HG03558 (cell line): ENCODE measurements at regions not wholly inside any gene's neighbourhood (a gene's known extent, or its start where the extent isn't known, plus 50 kb on each side); places are given as distances from the start of the nearest gene placed in this dataset.
"Not testable (repeated sequence)": the region's sequence is repeated elsewhere in the genome, so short reads cannot be mapped to it uniquely, and the experiment has no call there.

ENCODE experiments used
- ATAC-seq: cut with Tn5 transposase; IDR thresholded peaks from one replicate; pipeline ENCODE4 v1.9.1; 2021; ENCODE audit warnings: moderate number of reproducible peaks; ENCODE audit not compliant: unreplicated experiment; ENCODE audit errors: extremely low read depth

DNA sequence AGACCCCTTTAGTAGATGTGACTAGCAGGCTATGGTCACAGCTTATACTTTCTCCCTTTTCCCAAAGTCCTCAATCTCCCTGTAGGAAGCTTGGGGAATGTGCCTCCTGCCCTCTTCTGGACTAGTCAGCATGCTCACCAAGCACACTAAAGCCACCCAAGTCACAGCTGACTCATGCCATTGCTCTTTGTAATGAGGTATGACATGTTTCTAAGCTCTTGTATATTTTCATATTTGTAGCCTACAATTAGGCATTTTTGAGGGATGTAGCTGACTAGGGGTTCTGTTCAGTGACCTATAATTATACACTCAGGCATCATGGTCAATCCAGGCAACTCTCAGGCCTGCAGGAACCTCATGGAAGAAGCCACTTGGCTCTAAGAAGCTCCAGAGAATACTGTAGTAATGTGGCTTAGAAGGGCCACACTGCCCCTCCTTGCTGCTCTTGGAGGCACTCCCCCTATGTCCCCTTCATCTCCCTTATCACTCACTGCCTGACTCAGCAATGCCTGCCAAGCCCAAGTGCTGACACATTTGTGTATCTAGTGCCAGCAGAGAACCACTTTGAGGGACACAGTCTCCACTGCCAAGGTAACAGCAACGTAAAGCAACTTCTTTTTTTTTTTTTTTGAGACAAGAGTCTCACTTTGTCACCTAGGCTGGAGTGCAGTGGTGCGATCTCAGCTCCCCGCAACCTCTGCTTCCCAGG lies 86.2 kb downstream of the RPL27A start:
- ATAC-seq: no peak

DNA sequence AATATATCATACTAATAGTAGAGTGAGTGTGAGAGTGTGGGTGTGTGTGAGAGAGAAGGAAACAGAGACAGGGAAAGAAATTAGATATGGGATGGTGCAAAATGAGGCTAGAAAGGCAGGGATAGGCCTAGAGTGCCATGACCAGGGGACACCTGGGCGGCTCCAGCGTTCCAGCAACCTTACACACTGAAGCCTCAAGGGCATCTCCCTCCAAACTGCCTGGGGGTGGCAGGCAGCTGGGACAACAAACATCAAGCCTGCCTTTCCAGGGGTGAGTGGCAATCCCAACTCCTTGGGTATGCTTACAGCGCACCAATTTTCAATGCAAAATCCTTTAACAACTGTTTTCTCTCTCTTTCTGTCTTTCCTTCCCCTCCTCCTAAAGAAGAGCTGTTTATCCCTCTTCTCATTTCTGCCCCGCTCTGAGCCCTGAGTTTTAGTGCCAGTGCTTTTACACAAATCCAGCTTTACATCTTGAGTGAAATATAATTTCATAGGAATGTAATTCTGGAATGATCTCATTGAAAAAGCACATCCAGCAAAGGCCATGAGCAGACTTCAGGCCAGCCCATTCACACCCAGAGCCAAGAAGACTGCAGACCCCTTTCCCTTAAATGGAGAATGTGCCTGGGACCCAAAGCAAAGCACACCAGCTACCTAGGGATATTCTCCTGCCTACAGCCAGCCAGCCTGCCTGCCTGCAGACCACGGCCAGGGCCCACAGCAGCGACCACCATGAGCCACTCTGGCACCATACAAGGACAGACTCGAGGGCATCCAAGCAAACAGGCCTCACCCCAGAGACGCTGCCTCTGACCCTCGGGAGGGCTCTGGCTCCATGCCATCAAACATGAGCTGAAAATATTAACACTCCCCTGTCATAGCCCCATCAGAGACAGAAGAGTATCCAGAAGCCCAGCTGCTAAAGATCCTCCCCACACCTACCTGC lies 90.3 kb downstream of the RPL27A start:
- no peak for ATAC-seq

DNA sequence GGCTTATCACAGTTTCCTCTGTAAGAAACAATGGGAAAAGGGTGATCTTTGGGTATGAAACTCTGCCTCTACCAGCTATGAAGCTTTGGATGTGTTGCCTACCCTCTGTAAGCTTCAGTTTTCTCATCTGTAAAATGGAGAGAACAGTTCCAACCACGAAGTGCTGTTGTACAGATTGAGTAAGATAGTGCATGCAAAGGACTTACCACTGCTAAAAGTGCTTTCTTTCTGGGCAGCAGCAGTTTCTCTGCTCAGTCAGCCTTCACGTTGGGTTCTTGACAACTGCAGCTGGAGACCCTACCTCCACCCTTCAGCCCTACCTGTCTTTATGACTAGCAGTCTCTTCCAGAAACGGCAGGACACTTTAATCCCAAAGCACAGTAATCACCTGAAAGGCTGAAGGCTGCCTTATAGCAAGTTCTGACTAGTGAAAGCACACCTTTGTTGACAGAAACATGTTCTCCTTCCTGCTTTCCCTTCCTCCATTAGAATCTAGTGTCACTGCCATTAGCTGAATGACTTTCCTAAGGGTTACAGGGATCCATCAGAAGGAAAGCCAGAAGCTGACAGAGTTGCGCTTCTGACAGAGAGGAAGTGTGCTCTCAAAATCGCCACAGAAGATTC lies 91.4 kb downstream of the RPL27A start:
- no peak for ATAC-seq

DNA sequence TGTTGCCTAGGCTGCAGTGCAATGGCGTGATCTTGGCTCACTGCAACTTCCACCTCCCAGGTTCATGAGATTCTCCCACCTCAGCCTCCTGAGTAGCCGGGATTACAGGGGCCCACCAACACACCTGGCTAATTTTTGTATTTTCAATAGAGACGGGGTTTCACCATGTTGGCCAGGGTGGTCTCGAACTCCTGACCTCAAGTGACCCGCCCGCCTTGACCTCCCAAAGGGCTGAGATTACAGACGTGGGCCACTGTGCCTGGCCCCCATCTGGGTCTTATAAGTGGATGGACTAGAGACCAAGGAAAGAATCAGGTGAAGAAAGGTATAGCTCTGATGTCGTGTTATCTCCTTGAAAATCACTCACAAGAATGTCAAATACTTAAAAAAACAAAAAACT lies 92.3 kb downstream of the RPL27A start:
- not testable (repeated sequence) for ATAC-seq

DNA sequence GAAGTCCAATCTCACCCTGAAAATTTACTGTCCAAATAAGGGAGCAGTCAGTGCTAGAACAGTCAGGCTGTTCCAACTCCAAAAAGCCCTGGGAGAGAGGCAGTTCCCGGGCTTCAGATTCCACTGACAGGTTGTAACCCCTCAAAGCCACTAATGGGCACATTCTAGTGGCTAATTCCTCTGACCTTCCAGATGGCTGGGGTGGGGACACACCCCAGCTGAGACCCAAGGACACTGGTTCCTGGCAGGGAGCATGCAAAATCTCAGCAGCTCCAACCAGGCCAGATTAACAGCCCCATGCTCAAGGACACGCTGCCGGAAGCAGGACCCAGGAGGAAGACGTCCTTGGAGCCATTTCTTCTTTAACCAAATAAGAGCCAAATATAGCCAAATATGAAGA lies 92.7 kb downstream of the RPL27A start:
- ATAC-seq: no peak

DNA sequence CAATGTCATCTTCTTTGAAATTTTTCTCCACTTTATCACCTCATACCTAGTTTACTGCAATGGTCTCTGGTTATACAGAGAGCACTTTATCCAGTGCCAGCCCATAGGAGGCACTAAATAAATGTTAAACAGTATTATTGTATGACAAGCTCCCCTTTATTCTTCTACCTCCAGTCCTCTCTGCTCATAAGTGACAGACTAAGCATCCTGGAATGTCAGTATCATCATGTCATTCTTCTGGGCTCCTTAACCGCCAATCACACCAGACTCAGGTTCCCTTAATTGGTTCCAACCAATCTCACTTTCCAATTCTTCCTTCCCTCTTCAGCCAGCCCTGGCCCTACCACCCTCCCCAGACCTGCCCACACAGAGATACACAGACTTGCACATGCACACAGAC lies 93.1 kb downstream of the RPL27A start:
- no peak for ATAC-seq

DNA sequence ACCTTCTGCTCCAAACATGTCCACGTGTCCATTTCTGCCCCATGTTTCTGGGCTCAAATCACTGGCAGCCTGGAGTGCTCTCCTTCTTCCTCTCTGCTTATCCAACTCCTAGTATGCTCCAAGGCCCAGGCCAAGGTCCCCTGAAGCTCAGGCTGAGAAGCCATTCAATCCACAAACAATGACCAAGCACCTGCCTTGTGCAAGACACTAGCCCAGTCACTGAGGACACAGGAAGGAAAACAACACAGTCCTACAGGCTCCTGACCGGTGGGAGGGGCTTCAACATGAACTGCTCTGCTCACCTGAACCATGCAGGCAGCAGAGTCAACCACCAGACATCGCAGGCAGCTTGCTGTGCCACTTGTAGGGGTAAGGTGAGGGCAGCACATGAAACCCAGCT lies 93.6 kb downstream of the RPL27A start:
- ATAC-seq: no peak

DNA sequence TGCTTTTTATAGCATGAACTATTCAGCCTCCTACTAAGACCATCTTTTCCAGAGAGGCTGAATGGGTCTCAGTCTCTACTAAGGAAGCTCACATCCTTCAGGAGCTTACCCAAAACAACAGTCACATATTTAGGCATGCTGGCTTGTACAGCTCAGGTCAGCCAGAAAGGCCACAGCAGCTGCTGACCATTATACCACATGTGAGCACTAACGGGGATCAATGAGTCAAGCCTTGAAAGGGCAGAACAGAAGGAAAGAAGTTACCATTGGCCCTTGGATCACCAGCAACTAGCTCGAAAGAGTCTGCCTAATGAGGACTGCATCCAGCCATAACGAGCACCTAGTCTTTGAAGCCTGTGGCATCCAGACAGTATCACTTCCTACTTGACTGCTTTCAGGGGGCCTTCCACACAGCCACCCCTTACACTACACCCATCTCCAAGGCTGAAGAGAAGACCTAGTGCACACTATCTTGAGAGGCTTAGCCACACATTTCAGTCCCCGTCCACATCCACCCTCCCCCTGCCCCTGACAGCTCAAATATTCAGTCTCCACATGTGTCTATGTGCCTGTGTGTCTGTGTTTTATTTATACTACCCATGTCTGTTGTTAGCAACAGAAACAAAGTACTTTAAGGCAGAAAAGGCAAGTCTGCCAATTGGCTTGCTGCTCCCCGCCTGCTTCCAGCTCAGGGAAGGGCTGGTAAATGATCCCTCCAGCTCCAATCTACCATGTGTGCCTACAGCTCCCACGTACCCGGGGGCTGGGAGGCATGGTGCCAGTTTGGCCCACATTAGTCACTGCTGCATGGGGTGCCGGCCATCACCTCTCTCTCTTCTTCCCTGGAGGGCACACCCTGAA lies 95.5 kb downstream of the RPL27A start:
- no peak for ATAC-seq

DNA sequence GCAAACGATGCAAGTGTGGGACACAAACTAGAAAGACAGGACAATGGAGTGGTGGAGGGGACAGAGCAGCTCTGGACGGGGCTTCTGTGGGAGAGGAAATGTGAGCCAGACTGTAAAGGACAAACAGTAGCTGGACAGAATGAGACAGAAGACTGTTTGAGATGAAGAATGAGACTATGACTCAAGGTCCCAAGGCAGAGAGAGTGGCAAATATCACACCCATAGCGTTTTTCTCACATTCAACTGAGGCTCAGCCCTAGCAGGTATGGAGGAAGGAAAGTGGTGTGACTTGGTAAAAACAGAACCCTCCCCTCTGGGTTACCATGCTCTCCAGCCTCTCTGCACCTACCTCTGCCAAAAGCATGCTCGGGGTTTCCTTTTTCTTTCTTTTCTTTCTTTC lies 96.5 kb downstream of the RPL27A start:
- ATAC-seq: no peak

DNA sequence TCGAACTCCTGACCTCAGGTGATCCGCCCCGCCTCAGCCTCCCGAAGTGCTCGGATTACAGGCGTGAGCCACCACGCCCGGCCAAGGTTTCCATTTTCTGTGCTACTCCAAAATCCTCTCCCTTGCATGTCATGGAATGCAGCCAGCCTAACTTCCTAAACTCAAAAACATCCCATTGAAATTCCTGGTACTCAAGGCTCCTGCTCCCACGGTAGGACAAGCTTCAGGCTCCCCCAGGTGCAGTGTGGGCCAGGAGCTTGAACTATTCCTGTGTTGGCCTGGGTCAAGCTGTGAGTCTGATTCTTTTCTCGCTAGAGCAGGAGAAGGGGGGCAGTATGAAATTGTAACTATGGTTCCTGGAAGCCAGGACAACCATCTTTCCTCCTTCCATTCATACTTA lies 97.1 kb downstream of the RPL27A start:
- ATAC-seq: no peak

DNA sequence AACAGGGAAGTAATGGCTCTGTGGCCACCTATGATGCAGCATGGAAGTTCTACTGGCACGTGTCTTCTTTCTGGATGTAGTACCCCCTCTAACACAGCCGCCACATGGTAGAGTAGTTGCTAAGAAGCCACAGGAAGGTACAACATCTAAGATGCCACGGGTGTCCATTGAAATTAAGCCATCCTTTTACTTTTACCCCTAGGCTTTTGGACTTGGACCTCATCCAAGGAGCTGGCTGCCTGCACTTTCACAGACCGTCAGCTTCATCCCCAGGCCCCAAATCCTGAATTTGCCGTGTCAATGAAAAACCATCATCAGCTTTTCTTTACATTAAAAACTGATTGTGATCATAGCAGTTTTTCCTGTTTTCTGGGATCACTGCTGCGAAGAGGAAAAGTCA lies 102.4 kb downstream of the RPL27A start:
- ATAC-seq: no peak

DNA sequence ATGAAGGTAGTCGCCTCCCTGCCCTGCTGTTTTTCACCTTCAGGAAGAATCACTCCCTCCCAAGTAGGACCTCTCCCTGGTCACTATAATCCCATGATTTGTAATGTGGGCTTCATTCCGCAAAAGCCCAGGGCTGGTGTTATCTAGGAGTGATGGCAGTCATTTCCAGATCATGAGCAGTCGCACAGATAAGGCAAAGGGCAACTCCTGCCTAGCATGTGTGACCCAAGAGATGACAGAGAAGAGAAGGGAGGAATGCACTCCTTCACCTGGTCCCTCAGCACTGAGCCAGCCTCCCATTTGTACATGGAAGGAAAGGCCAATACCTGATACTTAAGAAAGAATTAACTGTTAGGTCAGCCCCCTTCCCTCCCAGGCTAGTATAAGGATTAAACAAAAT lies 102.9 kb downstream of the RPL27A start:
- ATAC-seq: no peak

DNA sequence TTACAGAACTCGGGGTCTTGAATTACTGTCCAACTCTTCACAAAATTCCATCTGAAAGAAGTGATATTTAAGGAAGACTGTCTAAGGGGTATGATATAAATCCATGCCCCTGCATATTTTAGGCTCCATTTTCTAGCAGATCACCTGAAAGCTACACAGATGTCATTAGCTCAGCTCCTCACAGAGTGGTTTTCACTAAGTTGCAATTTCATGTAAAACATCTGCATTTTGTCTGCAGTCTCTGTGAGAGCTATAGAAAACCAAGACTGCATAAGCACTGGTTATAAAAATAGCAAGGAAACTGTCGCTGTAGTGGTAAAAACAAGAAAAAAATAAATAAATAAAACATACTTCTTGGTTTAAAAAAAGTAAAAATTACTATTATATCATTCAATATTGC lies 103.4 kb downstream of the RPL27A start:
- no peak for ATAC-seq

DNA sequence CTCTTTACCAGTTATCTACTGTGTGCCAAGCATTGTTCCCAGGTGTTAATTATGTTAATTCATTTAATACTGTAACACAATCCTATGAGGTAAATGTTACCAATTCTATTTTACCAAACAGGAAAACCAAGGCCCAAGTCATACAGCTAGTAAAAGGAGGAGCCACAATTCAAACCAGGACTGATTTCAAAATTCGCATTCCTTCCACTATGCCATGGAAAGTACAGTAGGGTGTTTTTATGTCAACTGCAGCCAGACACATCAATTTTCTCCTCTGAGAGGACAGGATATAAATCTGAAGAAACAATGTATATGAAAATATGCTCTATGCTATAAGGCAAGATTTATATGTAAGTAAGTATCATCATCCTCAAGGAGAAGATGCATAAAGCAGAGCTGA lies 104.3 kb downstream of the RPL27A start:
- ATAC-seq: no peak

DNA sequence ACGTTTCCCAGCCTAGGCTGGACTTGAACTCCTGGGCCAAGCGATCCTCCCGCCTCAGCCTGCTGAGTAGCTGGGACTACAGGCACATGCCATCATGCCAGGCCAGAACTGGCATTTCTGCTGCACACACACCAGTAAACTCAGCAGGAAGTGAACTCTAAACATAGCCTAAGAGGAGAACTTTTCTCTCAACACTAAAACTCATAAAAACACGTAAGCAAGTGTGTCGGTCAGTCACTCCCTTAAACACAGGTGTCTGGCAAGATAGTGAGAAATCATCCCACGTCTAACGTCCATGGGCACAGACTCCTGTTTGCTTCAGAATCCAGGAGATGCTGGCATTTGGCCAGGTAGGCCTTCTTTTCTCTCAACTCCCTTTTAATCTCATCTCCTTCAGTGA lies 104.8 kb downstream of the RPL27A start:
- ATAC-seq: no peak

DNA sequence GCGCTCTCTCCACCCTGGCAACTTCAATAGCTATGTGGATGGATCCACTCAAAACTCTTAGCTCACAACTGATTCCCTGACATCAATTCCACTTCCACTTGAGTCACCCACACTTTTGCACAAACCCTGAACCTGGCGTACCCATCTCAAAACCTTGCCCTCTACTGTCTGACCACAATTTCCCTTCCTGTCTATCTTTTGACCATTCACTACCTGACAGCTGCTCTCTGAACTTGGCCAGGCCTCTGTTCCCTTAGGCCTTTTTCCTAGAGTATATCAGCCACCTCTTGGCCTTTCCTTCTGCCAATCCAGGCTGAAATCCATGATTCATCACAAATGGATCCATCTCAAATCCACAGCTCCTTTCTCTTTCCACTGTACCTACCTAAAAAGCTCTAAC lies 106.0 kb downstream of the RPL27A start:
- ATAC-seq: no peak

DNA sequence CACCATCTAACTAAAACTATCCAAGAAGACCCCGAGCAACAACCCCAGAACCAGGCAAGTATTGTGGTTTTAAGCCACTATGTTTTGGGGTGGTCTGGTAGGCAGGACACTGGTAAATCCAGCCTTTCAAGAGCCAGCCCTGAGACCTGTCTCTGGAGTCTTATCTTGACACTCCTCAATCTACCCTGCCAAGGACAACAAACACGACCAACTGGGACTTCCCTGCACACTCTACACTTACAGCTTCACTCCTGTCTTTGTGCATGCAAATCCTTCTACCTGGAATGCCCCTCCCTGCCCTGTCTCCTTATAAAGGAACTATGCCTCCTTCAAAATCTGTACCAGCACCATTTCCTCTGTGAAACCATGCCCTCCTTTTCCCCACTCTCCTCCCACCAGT lies 107.3 kb downstream of the RPL27A start:
- no peak for ATAC-seq

DNA sequence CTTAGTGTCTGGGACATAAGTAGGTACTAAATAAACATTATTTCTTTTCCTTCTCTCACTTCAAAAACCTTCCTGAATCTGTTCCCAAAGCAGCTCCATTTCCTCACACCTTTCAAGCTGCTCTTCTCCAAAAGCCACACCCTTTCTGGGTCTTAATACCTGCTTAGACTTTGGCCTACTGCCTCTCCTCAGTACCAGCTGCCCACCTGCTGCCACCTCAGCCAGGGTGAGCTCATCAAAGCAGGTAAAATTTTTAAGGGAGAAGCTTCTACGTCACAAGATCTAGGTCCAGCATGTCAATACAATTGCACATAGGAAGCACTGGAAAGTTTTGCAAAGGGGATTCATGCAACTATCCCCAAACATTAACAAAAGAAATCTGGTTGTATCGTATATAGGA lies 108.4 kb downstream of the RPL27A start:
- no peak for ATAC-seq

DNA sequence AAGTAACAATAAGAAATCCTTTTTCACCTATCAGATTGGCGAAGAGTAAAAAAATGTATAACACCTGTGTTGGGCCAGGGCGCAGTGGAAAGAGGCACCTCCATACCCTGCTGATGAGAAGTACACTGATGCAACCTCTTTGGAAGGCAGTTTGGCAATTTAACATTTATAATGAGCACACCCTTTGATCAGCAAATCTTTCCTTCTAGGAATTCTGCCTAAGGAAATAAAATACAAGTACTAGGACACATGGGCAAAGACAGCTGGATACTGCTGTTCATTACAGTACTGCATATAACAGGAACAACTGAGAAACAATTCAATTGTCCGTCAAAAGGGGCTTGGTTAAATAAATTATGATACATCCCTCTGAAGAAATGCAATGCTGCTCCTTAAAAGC lies 110.1 kb downstream of the RPL27A start:
- no peak for ATAC-seq

DNA sequence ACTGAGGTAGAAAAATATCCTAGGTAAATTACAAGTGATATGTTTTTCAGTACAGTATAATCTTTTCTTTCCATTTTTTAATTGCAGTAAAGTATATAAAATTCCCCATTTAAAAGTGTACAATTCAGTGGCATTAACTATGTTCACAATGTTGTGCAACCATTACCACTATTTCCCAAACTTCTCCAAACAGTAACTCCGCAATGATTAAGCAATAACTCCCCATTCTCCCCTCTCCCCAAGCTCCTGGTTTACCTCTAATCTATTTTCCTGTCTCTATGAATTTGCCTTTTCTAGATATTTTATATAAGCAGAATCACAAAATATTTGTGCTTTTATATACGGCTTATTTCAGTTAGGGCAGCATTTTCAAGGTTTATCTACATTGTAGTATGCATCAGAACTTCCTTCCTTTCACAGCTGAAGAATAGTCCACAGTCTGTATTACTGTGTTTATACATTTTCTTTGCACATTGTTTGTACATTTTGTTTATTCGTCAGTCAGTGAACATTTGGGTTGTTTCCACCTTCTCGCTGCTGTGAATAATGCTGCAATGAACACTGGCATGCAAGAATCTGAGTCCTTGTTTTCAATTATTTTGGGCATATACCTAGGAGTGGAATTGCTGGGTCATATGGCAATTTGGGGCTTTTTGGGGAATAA lies 110.7 kb downstream of the RPL27A start:
- no peak for ATAC-seq
